ENCODE measurements at regions not wholly inside any gene's neighbourhood (a gene's known extent, or its start where the extent isn't known, plus 50 kb on each side); places are given as distances from the start of the nearest gene placed in this dataset.

- TF ChIP-seq CTCF (IDR thresholded peaks at IDR 0.05) (no peak), POLR2A (IDR thresholded peaks at IDR 0.05) (no peak)
These were observed 448.1 kb downstream of the NFIB start for GRCh38 chr9:13865869-13866268.
